ENCODE measurements at regions not wholly inside any gene's neighbourhood (a gene's known extent, or its start where the extent isn't known, plus 50 kb on each side); places are given as distances from the start of the nearest gene placed in this dataset.

DNA sequence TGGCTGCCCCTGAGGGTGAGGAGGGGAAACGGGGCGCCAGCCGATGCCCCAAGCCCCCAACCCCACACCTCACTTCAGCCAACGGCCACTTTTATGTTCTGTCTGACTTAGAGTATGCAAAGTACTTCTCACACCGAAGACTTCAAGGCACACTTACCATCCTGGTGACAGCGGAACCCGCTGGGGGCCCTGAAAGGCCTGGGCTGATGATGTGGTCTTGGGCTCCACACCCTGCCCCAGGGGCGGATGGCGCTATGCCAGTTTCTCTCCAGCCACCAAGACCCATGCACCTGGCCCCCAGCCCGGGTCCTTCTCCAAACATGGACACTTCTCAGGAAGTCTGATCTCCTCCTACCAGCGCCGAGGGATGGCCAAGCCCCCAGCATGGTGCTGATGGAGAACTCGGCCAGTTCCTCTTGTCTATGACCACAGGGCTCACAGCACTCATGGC, 175.4 kb downstream of the CTTN start:
- TF ChIP-seq MAX (IDR thresholded peaks at IDR 0.05; ENCODE audit: low read depth) (no peak), CTCF (IDR thresholded peaks at IDR 0.05) (no peak), MEF2A (IDR thresholded peaks at IDR 0.05; ENCODE audit: borderline replicate concordance, low read depth) (no peak), POLR2AphosphoS5 (IDR thresholded peaks at IDR 0.05; ENCODE audit: low read depth, low read length) (no peak), GABPA (IDR thresholded peaks at IDR 0.05; ENCODE audit: low read depth) (no peak), SMC3 (IDR thresholded peaks at IDR 0.05; ENCODE audit: low read depth, low read length) (no peak), TAF1 (IDR thresholded peaks at IDR 0.05; ENCODE audit: borderline replicate concordance, low read depth, low read length) (no peak), RCOR1 (IDR thresholded peaks at IDR 0.05; ENCODE audit: low read length) (no peak)
- TF ChIP-seq, protein P1, sequence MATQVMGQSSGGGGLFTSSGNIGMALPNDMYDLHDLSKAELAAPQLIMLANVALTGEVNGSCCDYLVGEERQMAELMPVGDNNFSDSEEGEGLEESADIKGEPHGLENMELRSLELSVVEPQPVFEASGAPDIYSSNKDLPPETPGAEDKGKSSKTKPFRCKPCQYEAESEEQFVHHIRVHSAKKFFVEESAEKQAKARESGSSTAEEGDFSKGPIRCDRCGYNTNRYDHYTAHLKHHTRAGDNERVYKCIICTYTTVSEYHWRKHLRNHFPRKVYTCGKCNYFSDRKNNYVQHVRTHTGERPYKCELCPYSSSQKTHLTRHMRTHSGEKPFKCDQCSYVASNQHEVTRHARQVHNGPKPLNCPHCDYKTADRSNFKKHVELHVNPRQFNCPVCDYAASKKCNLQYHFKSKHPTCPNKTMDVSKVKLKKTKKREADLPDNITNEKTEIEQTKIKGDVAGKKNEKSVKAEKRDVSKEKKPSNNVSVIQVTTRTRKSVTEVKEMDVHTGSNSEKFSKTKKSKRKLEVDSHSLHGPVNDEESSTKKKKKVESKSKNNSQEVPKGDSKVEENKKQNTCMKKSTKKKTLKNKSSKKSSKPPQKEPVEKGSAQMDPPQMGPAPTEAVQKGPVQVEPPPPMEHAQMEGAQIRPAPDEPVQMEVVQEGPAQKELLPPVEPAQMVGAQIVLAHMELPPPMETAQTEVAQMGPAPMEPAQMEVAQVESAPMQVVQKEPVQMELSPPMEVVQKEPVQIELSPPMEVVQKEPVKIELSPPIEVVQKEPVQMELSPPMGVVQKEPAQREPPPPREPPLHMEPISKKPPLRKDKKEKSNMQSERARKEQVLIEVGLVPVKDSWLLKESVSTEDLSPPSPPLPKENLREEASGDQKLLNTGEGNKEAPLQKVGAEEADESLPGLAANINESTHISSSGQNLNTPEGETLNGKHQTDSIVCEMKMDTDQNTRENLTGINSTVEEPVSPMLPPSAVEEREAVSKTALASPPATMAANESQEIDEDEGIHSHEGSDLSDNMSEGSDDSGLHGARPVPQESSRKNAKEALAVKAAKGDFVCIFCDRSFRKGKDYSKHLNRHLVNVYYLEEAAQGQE (IDR thresholded peaks at IDR 0.05; ENCODE audit: low read depth, low read length): no peak

Data from SK-N-SH (cell line).